Naive thymus-derived CD4-positive, alpha-beta T cell (primary cell): ENCODE measurements at regions not wholly inside any gene's neighbourhood (a gene's known extent, or its start where the extent isn't known, plus 50 kb on each side); places are given as distances from the start of the nearest gene placed in this dataset.

Experiments used
- ATAC-seq: fragments of 150-1000 bp; cut with Tn5 transposase; 2 replicates; pipeline ENCODE4 v1.10.0; 2021; ENCODE audit warnings: mild to moderate bottlenecking, moderate library complexity
- CTCF ChIA-PET: fragments of 350-600 bp; sonication (Branson Sonifier 250); formaldehyde crosslinking; loops from one replicate; lab custom pipeline; 2021; ENCODE audit warnings: antibody characterized with exemption; lab: Charles Lee
- POLR2A ChIA-PET: fragments of 350-600 bp; sonication (Branson Sonifier 250); formaldehyde crosslinking; loops from one replicate; lab custom pipeline; 2021; ENCODE audit warnings: antibody characterized with exemption, inconsistent platforms; lab: Charles Lee
- DNase-seq, 9 donors: peaks; one replicate each; pipeline versions ENCODE4 v3.0.0 to v3.0.0-alpha.2; 2020 to 2022; ENCODE audit warnings: mixed read lengths in 1 of 9
- H3K27ac ChIP-seq: one replicate; pipeline ENCODE4 v1.7.0; 2013; ENCODE audit warnings: mild to moderate bottlenecking, low read depth, low read length, moderate library complexity
- H3K27me3 ChIP-seq, 2 donors: one replicate each; pipeline ENCODE4 v1.7.0; 2013; ENCODE audit warnings: low read length in 2 of 2, mild to moderate bottlenecking in 2 of 2, moderate library complexity in 2 of 2; ENCODE audit not compliant: control insufficient read depth in 2 of 2, insufficient read depth in 2 of 2
- H3K36me3 ChIP-seq, 3 experiments: 1 replicate in 2 of 3; 2 replicates in 1 of 3; pipeline ENCODE4 v1.7.0; 2013; ENCODE audit warnings: low read length in 3 of 3, mild to moderate bottlenecking in 3 of 3, moderate library complexity in 1 of 3; ENCODE audit not compliant: insufficient read depth in 3 of 3, control insufficient read depth in 2 of 3
- H3K4me1 ChIP-seq, 2 donors: one replicate each; pipeline ENCODE4 v1.7.0; 2013; ENCODE audit warnings: low read length in 2 of 2, mild to moderate bottlenecking in 2 of 2, moderate library complexity in 1 of 2; ENCODE audit not compliant: control insufficient read depth in 2 of 2, insufficient read depth in 2 of 2
- H3K4me3 ChIP-seq: 2 replicates; pipeline ENCODE4 v1.7.0; 2013; ENCODE audit warnings: mild to moderate bottlenecking, low read length
- H3K9me3 ChIP-seq, 3 experiments: 1 replicate in 2 of 3; 2 replicates in 1 of 3; pipeline ENCODE4 v1.7.0; 2013; ENCODE audit warnings: low read length in 3 of 3; ENCODE audit not compliant: control insufficient read depth in 2 of 3
- H3K27ac Mint-ChIP-seq, 9 donors: one replicate each; pipeline ENCODE4 v1.8.0; 2020 to 2022; ENCODE audit warnings: mixed read lengths in 9 of 9, mild to moderate bottlenecking in 8 of 9, moderate library complexity in 5 of 9, inconsistent platforms in 2 of 9
- H3K27me3 Mint-ChIP-seq, 5 donors: one replicate each; pipeline ENCODE4 v1.8.0; 2021 to 2022; ENCODE audit warnings: mixed read lengths in 5 of 5, mild to moderate bottlenecking in 1 of 5
- H3K36me3 Mint-ChIP-seq, 5 donors: one replicate each; pipeline ENCODE4 v1.8.0; 2020 to 2022; ENCODE audit warnings: mixed read lengths in 5 of 5, mild to moderate bottlenecking in 3 of 5, inconsistent platforms in 1 of 5
- H3K4me1 Mint-ChIP-seq, 7 donors: one replicate each; pipeline ENCODE4 v1.8.0; 2020 to 2022; ENCODE audit warnings: mixed read lengths in 7 of 7, mild to moderate bottlenecking in 3 of 7, inconsistent platforms in 1 of 7
- H3K4me3 Mint-ChIP-seq, 10 donors: one replicate each; pipeline ENCODE4 v1.8.0; 2020 to 2022; ENCODE audit warnings: mild to moderate bottlenecking in 10 of 10, mixed read lengths in 10 of 10, moderate library complexity in 6 of 10, inconsistent platforms in 2 of 10
- H3K9me3 Mint-ChIP-seq, 11 donors: one replicate each; pipeline ENCODE4 v1.8.0; 2020 to 2022; ENCODE audit warnings: mixed read lengths in 11 of 11, mild to moderate bottlenecking in 4 of 11, inconsistent platforms in 1 of 11, moderate library complexity in 1 of 11
- intact Hi-C, 2 donors: fragments of 100-400 bp; cut with micrococcal nuclease; formaldehyde crosslinking; loops; one replicate each; pipeline ENCODE4 v1.15.1; 2023

- Histone ChIP-seq H3K36me3 (no peaks in the 10 kb centered on the region), H3K4me3 (no peak overlapping the region), H3K4me1 (no peaks in the 10 kb centered on the region), H3K27me3 (no peaks in the 10 kb centered on the region), H3K9me3 (no peaks in the 10 kb centered on the region), H3K27ac (no peak overlapping the region)
- H3K27me3 Mint-ChIP-seq: peaks cover 0 to 15% (median 8%) of the 10 kb centered on the region in 5 donors
- H3K36me3 Mint-ChIP-seq: no peaks in the 10 kb centered on the region
- no peak overlapping the region for H3K4me3 Mint-ChIP-seq
- H3K4me1 Mint-ChIP-seq: no peaks in the 10 kb centered on the region
- peaks cover 0 to 13% (median under 1%) of the 10 kb centered on the region in 11 donors for H3K9me3 Mint-ChIP-seq
- intact Hi-C loops: no loop called here
- CTCF ChIA-PET: no interaction called here
- DNase-seq (no peak), ATAC-seq (no peak)
- H3K27ac Mint-ChIP-seq: no peak overlapping the region
- POLR2A ChIA-PET: no interaction called here
Observed at GRCh38 chr5:53394808-53395207, 85.6 kb upstream of the FST start.

DNA sequence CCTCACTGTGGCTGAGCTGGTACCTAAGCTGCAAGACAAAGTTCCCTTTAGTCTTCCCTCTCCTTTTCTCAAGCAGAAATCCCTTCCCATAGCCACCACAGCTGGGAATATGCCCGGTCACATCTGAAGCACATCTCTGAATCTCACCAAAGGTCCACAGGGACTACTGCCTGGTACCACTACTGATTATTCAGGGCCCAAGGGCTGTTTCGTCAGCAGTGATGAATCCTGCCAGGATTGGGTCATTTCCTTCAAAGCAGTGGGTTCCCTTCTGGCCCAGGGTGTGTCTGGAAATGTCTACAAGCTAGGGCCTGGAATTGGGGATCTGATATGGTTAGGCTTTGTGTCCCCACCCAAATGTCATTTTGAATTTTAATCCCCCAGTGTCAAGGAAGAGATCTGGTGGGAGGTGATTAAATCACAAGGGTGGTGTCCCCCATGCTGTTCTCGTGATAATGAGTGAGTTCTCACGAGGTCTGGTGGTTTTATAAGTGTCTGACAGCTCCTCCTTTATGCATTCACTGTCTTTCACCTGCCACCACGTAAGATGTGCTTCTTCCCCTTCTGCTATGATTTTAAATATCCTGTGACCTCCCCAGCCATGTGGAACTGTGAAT lies 83.2 kb upstream of the FST start:
- H3K27me3 Mint-ChIP-seq: peaks cover 10 to 25% (median 19%) of the 10 kb centered on the region in 5 donors
- H3K4me3 ChIP-seq: no peak overlapping the region
- H3K36me3 ChIP-seq: no peaks in the 10 kb centered on the region
- H3K4me1 Mint-ChIP-seq: no peaks in the 10 kb centered on the region
- no peaks in the 10 kb centered on the region for H3K9me3 ChIP-seq
- peaks cover 0 to 4% (median 0%) of the 10 kb centered on the region in 11 donors for H3K9me3 Mint-ChIP-seq
- no peak overlapping the region for H3K4me3 Mint-ChIP-seq
- DNase-seq (no peak), ATAC-seq (no peak)
- CTCF ChIA-PET: interaction anchor here (0.6 kb wide), 1 partner anchor 81 kb away, joined by 3 read pairs; no protein-coding TSS in a partner anchor
- no peak overlapping the region for H3K27ac ChIP-seq
- H3K4me1 ChIP-seq: no peaks in the 10 kb centered on the region
- H3K36me3 Mint-ChIP-seq: no peaks in the 10 kb centered on the region
- intact Hi-C loops: no loop called here
- no peak overlapping the region for H3K27ac Mint-ChIP-seq
- H3K27me3 ChIP-seq: no peaks in the 10 kb centered on the region
- POLR2A ChIA-PET: no interaction called here

DNA sequence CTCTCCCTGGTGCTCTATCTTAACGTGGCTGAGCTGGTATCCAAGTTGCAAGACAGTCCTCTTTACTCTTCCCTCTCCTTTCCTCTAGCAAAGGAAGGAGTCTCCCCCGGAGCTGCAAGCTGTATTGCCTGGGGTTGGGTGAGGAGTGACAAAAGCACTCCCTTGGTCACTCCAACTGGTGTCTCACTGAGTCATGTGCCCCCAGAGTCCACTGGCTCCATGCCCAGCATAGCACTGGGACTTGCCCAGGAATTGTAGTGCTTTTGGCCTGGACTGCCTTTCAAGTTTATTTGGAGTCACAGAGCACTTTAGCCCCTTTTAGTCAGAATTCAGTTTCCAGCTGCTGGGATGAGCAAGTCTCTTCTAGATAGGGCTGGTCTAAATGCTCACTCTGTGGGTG lies 82.6 kb upstream of the FST start:
- H3K4me3 ChIP-seq: no peak overlapping the region
- no peaks in the 10 kb centered on the region for H3K36me3 Mint-ChIP-seq
- H3K9me3 ChIP-seq: no peaks in the 10 kb centered on the region
- no peak for DNase-seq
- POLR2A ChIA-PET: no interaction called here
- CTCF ChIA-PET: interaction anchor here (0.6 kb wide), 1 partner anchor 80 kb away, joined by 3 read pairs; no protein-coding TSS in a partner anchor
- peaks cover 10 to 25% (median 19%) of the 10 kb centered on the region in 5 donors for H3K27me3 Mint-ChIP-seq
- H3K27me3 ChIP-seq: no peaks in the 10 kb centered on the region
- intact Hi-C loops: no loop called here
- ATAC-seq: no peak
- no peaks in the 10 kb centered on the region for H3K36me3 ChIP-seq
- H3K27ac ChIP-seq: no peak overlapping the region
- H3K4me3 Mint-ChIP-seq: no peak overlapping the region
- peaks cover 0 to under 1% (median 0%) of the 10 kb centered on the region in 11 donors for H3K9me3 Mint-ChIP-seq
- H3K27ac Mint-ChIP-seq: no peak overlapping the region
- H3K4me1 ChIP-seq: no peaks in the 10 kb centered on the region
- H3K4me1 Mint-ChIP-seq: no peaks in the 10 kb centered on the region

- Mint-ChIP-seq H3K4me3 (no peak overlapping the region), H3K4me1 (no peaks in the 10 kb centered on the region), H3K9me3 (no peaks in the 10 kb centered on the region), H3K27me3 (peaks cover 7 to 25% (median 15%) of the 10 kb centered on the region in 5 donors), H3K36me3 (no peaks in the 10 kb centered on the region), H3K27ac (no peak overlapping the region)
- no peaks in the 10 kb centered on the region for H3K36me3 ChIP-seq
- no peak for ATAC-seq
- no peaks in the 10 kb centered on the region for H3K9me3 ChIP-seq
- no peak overlapping the region for H3K27ac ChIP-seq
- H3K27me3 ChIP-seq: no peaks in the 10 kb centered on the region
- no peak for DNase-seq
- ChIA-PET POLR2A (no interaction called here), CTCF (no interaction called here)
- H3K4me1 ChIP-seq: no peaks in the 10 kb centered on the region
- intact Hi-C loops: no loop called here
- no peak overlapping the region for H3K4me3 ChIP-seq
Observed at GRCh38 chr5:53399926-53400697, 80.3 kb upstream of the FST start.

GRCh38 chr5:53403291-53403690 lies 77.1 kb upstream of the FST start:
- no peaks in the 10 kb centered on the region for H3K4me1 ChIP-seq
- H3K27me3 ChIP-seq: no peaks in the 10 kb centered on the region
- no peaks in the 10 kb centered on the region for H3K36me3 ChIP-seq
- no peaks in the 10 kb centered on the region for H3K36me3 Mint-ChIP-seq
- ChIA-PET CTCF (no interaction called here), POLR2A (interaction anchor here (0.6 kb wide), 1 partner anchor 186 kb away, joined by 3 read pairs; no protein-coding TSS in a partner anchor)
- no peak overlapping the region for H3K27ac ChIP-seq
- H3K4me1 Mint-ChIP-seq: peaks cover 0 to 3% (median 0%) of the 10 kb centered on the region in 7 donors
- DNase-seq (no peak), ATAC-seq (no peak)
- peaks cover 4 to 19% (median 14%) of the 10 kb centered on the region in 5 donors for H3K27me3 Mint-ChIP-seq
- H3K27ac Mint-ChIP-seq: no peak overlapping the region
- H3K9me3 ChIP-seq: no peaks in the 10 kb centered on the region
- no peak overlapping the region for H3K4me3 Mint-ChIP-seq
- H3K4me3 ChIP-seq: no peak overlapping the region
- intact Hi-C loops: no loop called here
- H3K9me3 Mint-ChIP-seq: no peaks in the 10 kb centered on the region

- ATAC-seq (no peak), DNase-seq (no peak)
- CTCF ChIA-PET: no interaction called here
- H3K27ac Mint-ChIP-seq: no peak overlapping the region
- Histone ChIP-seq H3K27me3 (no peaks in the 10 kb centered on the region), H3K27ac (no peak overlapping the region), H3K4me1 (no peaks in the 10 kb centered on the region), H3K36me3 (no peaks in the 10 kb centered on the region), H3K4me3 (no peak overlapping the region), H3K9me3 (no peaks in the 10 kb centered on the region)
- H3K27me3 Mint-ChIP-seq: peaks cover 4 to 15% (median 12%) of the 10 kb centered on the region in 5 donors
- intact Hi-C loops: no loop called here
- POLR2A ChIA-PET: no interaction called here
- no peak overlapping the region for H3K4me3 Mint-ChIP-seq
- peaks cover 0 to 3% (median 0%) of the 10 kb centered on the region in 7 donors for H3K4me1 Mint-ChIP-seq
- H3K36me3 Mint-ChIP-seq: no peaks in the 10 kb centered on the region
- H3K9me3 Mint-ChIP-seq: no peaks in the 10 kb centered on the region
Observed at GRCh38 chr5:53403758-53404157, 76.7 kb upstream of the FST start.
